Panc1 (cell line): ENCODE measurements at regions not wholly inside any gene's neighbourhood (a gene's known extent, or its start where the extent isn't known, plus 50 kb on each side); places are given as distances from the start of the nearest gene placed in this dataset.

Experiments
- ATAC-seq: fragments of 200-7000 bp; cut with Tn5 transposase; 2 replicates; pipeline ENCODE4 v1.9.1; 2020; ENCODE audit warnings: mild to moderate bottlenecking, moderate library complexity
- BruUV-seq: library from RNA; stranded (reverse); fragments of 400-500 nt; replicated peaks from 2 replicates; lab custom pipeline; 2021; lab: Mats Ljungman, UMichigan
- CTCF ChIA-PET: fragments of 300-600 bp; sonication (Branson Sonifier 250); formaldehyde crosslinking; loops from one replicate; lab custom pipeline; 2022; ENCODE audit warnings: antibody characterized with exemption; lab: Charles Lee
- POLR2A ChIA-PET: fragments of 300-600 bp; sonication (Branson Sonifier 250); formaldehyde crosslinking; loops from one replicate; lab custom pipeline; 2022; ENCODE audit warnings: antibody characterized with exemption; lab: Charles Lee
- DNase-seq: peaks from one replicate; pipeline ENCODE4 v3.0.0-alpha.2; 2010; ENCODE audit warnings: low read depth, low spot score
- H3K27ac ChIP-seq: 2 replicates; pipeline ENCODE4 v1.5.1; 2011; ENCODE audit warnings: mild to moderate bottlenecking, low read length, inconsistent platforms
- H3K27me3 ChIP-seq: fragments of 200-500 bp; sonication (Bioruptor generic); 2 replicates; pipeline ENCODE4 v1.6.0; 2014; ENCODE audit warnings: low read length, inconsistent platforms; ENCODE audit not compliant: control insufficient read depth, insufficient read depth
- H3K36me3 ChIP-seq: fragments of 200-500 bp; sonication (Bioruptor generic); 2 replicates; pipeline ENCODE4 v1.5.1; 2014; ENCODE audit warnings: inconsistent platforms, mild to moderate bottlenecking, low read length, moderate library complexity; ENCODE audit not compliant: control insufficient read depth, insufficient read depth
- H3K4me1 ChIP-seq: 2 replicates; pipeline ENCODE4 v1.5.1; 2011; ENCODE audit warnings: inconsistent platforms, mild to moderate bottlenecking, low read length, moderate library complexity; ENCODE audit not compliant: control insufficient read depth, insufficient read depth
- H3K4me3 ChIP-seq, 2 experiments: 2 replicates each; pipeline ENCODE4 v1.5.1; 2011 to 2012; ENCODE audit warnings: low read depth in 2 of 2, low read length in 2 of 2, mild to moderate bottlenecking in 2 of 2, inconsistent platforms in 1 of 2, moderate library complexity in 1 of 2
- H3K9me3 ChIP-seq: fragments of 200-500 bp; sonication (Bioruptor generic); 2 replicates; pipeline ENCODE4 v1.5.1; 2014; ENCODE audit warnings: low read depth, mild to moderate bottlenecking, inconsistent platforms, low read length, moderate library complexity; ENCODE audit not compliant: control insufficient read depth, insufficient read depth
- POLR2AphosphoS5 ChIP-seq: IDR thresholded peaks from 2 replicates; pipeline ENCODE4 v1.6.1; 2012; ENCODE audit warnings: mild to moderate bottlenecking, low read depth, low read length, moderate library complexity
- SIN3A ChIP-seq: IDR thresholded peaks from 2 replicates; pipeline ENCODE4 v1.6.1; 2012; ENCODE audit warnings: low read depth, mild to moderate bottlenecking, low read length, moderate library complexity, borderline replicate concordance; ENCODE audit not compliant: insufficient read depth
- TCF7L2 ChIP-seq: IDR thresholded peaks from 2 replicates; pipeline ENCODE4 v1.6.1; 2011; ENCODE audit warnings: mild to moderate bottlenecking, low read depth, low read length, inconsistent platforms
- in situ Hi-C: cut with HindIII; loops from 2 replicates; pipeline ENCODE4 v1.10.0; 2016; ENCODE audit warnings: low sequenced_read_pairs, low pct_unique_long_range_greater_than_20kb
- intact Hi-C: fragments of 100-400 bp; cut with micrococcal nuclease; formaldehyde crosslinking; loops from one replicate; pipeline ENCODE4 v1.10.0; 2022; ENCODE audit not compliant: unreplicated experiment
- TF ChIP-seq, protein P1 (sequence below): fragments of 450-650 bp; IDR thresholded peaks from 2 replicates; pipeline ENCODE4 v1.5.1; 2017; ENCODE audit warnings: mild to moderate bottlenecking
- TF ChIP-seq, protein P2 (sequence below), 2 experiments: IDR thresholded peaks; 2 replicates each; pipeline ENCODE4 v1.6.1; 2011 to 2012; ENCODE audit warnings: low read depth in 2 of 2, control low read depth in 1 of 2, low read length in 1 of 2, mild to moderate bottlenecking in 1 of 2, moderate library complexity in 1 of 2; ENCODE audit not compliant: insufficient read depth in 1 of 2

DNA sequence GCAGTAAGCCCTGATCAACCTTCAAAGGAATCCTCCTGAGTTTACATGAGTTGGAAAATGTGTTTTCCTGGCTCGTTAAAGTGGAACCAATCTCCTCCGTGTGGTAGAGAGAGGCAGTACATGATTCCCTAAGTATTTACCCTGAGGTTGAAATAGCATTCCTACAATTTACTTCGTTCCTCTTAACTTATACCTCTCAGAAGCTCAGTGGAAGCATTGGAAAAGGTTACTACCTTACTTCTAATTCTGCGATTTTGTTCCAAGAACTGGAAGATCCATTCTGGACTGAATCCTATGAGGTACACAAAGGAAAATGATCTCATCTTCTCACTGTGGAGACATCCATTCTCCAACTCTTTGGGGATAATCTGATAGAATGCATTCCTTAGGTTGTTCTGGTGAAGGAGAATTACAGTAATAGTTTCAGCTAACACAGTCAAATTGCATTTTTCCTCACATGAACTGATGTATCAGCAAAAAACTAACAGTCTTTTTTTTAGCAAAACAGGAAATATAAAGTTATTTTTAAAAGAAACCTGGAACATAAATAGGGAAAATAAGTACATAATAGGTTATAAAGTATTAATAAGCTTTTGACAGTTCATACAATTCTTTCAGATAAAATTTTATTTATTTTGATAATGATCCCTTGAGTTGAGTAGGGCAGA lies 475.6 kb downstream of the PDZRN4 start:
- CTCF ChIA-PET = no interaction called here
- POLR2A ChIA-PET = no interaction called here
- in situ Hi-C loops (no loop called here), intact Hi-C loops (no loop called here)
- no peaks in the 10 kb centered on the region for H3K36me3 ChIP-seq
- H3K27ac ChIP-seq = no peak overlapping the region
- DNase-seq = no peak
- H3K9me3 ChIP-seq = no peaks in the 10 kb centered on the region
- no TSS peak for BruUV-seq
- no peak overlapping the region for H3K4me3 ChIP-seq
- no peaks in the 10 kb centered on the region for H3K27me3 ChIP-seq
- ATAC-seq = no peak
- no peaks in the 10 kb centered on the region for H3K4me1 ChIP-seq
- TF ChIP-seq TCF7L2 (no peak), SIN3A (no peak)
- TF ChIP-seq, protein P1, sequence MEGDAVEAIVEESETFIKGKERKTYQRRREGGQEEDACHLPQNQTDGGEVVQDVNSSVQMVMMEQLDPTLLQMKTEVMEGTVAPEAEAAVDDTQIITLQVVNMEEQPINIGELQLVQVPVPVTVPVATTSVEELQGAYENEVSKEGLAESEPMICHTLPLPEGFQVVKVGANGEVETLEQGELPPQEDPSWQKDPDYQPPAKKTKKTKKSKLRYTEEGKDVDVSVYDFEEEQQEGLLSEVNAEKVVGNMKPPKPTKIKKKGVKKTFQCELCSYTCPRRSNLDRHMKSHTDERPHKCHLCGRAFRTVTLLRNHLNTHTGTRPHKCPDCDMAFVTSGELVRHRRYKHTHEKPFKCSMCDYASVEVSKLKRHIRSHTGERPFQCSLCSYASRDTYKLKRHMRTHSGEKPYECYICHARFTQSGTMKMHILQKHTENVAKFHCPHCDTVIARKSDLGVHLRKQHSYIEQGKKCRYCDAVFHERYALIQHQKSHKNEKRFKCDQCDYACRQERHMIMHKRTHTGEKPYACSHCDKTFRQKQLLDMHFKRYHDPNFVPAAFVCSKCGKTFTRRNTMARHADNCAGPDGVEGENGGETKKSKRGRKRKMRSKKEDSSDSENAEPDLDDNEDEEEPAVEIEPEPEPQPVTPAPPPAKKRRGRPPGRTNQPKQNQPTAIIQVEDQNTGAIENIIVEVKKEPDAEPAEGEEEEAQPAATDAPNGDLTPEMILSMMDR = peak; percentile 24; the same call in 1 of the 2 replicates

DNA sequence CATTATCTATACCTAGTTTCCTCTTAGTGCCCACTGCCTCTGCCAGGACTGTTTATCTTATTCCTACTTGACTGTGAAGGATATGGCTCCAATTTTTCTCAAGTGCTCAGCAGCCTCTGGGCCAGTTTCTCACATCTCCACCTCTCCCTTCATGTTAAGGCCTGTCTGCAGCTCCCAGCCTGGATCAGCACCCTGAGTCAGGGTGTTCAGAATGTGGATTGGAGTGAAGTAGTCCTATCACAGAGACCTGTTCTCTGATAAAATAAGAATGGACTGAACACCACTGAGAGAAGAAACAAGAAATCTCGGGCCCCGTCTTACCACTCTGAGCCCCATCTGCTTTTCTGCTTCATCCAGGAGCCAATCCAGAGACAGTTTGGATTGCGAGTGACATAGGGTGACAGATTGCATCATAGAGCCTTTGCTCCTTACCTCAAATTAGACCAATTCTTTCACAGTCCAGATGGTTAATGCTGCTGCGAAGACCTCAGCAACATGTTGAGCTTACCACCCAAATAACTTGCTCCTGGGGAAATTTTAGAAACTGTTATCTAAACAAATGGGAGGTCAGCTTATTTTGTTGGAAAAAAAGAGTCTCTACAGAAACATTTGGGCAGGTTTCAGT lies 473.1 kb downstream of the PDZRN4 start:
- BruUV-seq = no TSS peak
- H3K27ac ChIP-seq = no peak overlapping the region
- intact Hi-C loops (no loop called here), in situ Hi-C loops (no loop called here)
- ATAC-seq (no peak), DNase-seq (no peak)
- TF ChIP-seq, protein P2, sequence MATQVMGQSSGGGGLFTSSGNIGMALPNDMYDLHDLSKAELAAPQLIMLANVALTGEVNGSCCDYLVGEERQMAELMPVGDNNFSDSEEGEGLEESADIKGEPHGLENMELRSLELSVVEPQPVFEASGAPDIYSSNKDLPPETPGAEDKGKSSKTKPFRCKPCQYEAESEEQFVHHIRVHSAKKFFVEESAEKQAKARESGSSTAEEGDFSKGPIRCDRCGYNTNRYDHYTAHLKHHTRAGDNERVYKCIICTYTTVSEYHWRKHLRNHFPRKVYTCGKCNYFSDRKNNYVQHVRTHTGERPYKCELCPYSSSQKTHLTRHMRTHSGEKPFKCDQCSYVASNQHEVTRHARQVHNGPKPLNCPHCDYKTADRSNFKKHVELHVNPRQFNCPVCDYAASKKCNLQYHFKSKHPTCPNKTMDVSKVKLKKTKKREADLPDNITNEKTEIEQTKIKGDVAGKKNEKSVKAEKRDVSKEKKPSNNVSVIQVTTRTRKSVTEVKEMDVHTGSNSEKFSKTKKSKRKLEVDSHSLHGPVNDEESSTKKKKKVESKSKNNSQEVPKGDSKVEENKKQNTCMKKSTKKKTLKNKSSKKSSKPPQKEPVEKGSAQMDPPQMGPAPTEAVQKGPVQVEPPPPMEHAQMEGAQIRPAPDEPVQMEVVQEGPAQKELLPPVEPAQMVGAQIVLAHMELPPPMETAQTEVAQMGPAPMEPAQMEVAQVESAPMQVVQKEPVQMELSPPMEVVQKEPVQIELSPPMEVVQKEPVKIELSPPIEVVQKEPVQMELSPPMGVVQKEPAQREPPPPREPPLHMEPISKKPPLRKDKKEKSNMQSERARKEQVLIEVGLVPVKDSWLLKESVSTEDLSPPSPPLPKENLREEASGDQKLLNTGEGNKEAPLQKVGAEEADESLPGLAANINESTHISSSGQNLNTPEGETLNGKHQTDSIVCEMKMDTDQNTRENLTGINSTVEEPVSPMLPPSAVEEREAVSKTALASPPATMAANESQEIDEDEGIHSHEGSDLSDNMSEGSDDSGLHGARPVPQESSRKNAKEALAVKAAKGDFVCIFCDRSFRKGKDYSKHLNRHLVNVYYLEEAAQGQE (IDR thresholded peaks at IDR 0.05; ENCODE audit: insufficient read depth in 1 of 2, low read depth in 2 of 2, low read length in 1 of 2) = no peak
- no peak for TF ChIP-seq POLR2AphosphoS5
- TF ChIP-seq SIN3A = no peak
- TF ChIP-seq, protein P1 = no peak
- no peak for TF ChIP-seq TCF7L2
- ChIA-PET CTCF (no interaction called here), POLR2A (no interaction called here)
- no peaks in the 10 kb centered on the region for H3K9me3 ChIP-seq
- H3K27me3 ChIP-seq = no peaks in the 10 kb centered on the region
- H3K4me3 ChIP-seq = no peak overlapping the region
- H3K4me1 ChIP-seq = no peaks in the 10 kb centered on the region
- H3K36me3 ChIP-seq = no peaks in the 10 kb centered on the region
